Epithelial cell of esophagus (primary cell): ENCODE measurements at regions not wholly inside any gene's neighbourhood (a gene's known extent, or its start where the extent isn't known, plus 50 kb on each side); places are given as distances from the start of the nearest gene placed in this dataset.

ENCODE experiments used
- DNase-seq: peaks from one replicate; pipeline ENCODE4 v3.0.0; 2010; ENCODE audit warnings: low read depth
- H3K4me3 ChIP-seq: 2 replicates; pipeline ENCODE4 v1.5.1; 2011; ENCODE audit warnings: mild to moderate bottlenecking, low read length, control low read depth
- CTCF ChIP-seq: IDR thresholded peaks from 2 replicates; pipeline ENCODE4 v1.5.1; 2011; ENCODE audit warnings: low read depth, mild to moderate bottlenecking, low read length, control low read depth, inconsistent platforms; ENCODE audit not compliant: insufficient read depth; ENCODE audit errors: missing control alignments

GRCh38 chrX:124619710-124620109, 273.3 kb downstream of the SH2D1A start:
- no peak for DNase-seq
- TF ChIP-seq CTCF, result no peak
- no peak overlapping the region for H3K4me3 ChIP-seq

DNA sequence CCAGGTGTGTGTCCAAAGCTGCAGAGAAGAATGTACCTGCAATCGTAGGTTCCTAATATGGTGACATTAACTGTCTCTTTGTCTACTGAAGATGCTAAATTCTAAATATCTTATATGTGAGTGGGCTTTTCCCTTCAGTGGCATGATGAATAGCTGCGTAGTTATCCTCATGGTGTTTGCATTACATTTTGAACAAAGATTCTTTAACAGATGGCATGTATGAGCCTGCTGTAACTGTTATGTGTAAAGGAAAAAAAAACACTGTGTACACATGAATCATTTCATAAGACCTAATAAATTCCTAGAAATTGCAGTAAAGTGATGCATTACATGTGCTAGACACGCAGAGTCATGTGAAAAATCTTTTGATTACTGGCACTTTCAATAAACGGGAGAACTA, 288.0 kb downstream of the SH2D1A start:
- H3K4me3 ChIP-seq, result no peak overlapping the region
- DNase-seq, result peak; percentile 74
- no peak for TF ChIP-seq CTCF

DNA sequence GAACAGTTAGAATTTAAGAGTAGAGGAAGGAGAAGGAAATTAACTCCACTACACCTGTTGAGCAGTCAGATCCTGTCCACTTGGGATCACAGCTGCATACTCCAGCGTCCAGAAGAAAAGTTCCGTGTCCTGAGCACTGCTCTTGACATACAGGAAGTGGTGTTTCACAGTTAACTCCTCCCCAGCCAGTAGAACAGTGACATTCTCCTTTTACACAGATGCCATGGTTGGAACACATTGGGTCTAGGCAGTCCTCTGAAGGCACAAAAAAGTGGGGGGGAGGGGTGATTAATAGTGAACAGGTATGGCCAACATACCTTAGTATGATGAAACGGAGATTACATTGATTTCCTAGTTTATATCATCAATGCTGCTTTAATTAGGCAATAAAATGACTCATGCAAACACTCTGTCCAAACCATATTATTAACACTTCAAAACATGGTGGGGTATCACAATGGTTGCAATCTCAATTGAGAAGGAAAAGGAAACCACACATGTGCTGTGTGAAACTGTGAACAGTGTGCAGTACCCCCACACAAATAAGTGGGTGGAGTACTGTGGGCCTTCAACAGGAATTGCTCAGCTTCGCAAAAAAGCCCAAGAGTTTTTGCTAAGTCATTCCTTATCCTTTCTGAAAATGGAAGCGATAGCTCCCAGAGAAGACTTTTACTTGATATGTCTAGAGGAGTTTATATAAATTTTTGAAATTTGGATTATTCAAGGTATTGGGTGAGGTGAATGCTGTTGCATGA, 295.6 kb downstream of the SH2D1A start:
- no peak for TF ChIP-seq CTCF
- DNase-seq, result peak; percentile 45

DNA sequence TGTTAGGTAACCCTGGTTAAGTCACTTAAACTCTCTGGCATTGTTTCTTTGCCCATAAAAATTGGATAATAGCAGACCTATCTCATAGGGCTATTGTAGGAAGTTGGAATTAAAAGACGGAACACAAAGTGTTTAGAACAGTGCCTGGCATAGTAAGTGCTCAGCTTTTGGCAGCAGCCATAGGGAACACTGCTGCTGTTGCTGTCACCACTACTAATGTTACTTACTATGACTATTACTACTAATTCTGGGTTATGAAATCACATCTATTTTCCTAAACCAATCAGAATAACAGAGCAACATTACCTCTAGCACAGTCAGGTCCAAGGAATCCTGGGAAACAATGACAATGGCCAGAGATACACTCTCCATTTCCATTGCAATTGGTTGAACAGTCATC, 300.0 kb downstream of the SH2D1A start:
- H3K4me3 ChIP-seq, result no peak overlapping the region
- no peak for DNase-seq
- no peak for TF ChIP-seq CTCF

More for the DNA sequence above, 295.6 kb downstream of the SH2D1A start:
- H3K4me3 ChIP-seq, result no peak overlapping the region

GRCh38 chrX:124651031-124651430, 304.7 kb downstream of the SH2D1A start:
- no peak overlapping the region for H3K4me3 ChIP-seq
- TF ChIP-seq CTCF, result no peak
- no peak for DNase-seq

- DNase-seq, result no peak
- no peak overlapping the region for H3K4me3 ChIP-seq
- no peak for TF ChIP-seq CTCF
Measured at GRCh38 chrX:124665621-124666400, 319.4 kb downstream of the SH2D1A start.

DNA sequence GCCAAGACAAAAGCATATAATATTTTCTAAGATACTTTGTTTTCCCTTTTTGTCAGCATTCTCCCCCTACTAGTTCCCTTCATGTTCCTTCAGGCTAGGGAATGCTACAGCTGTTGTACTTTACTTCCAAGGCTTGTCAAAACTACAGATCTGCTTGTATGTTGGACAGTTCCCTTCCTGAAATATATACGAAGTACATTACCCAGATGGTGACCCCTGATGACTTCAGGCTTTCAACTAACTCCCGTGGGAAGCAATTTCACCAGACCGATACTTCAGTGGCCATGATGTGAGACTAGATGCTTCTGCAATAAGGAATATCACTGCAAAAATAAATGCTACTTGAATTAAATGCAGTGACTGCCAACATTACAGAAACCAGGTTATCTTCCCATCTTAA, 332.8 kb downstream of the SH2D1A start:
- H3K4me3 ChIP-seq, result no peak overlapping the region
- no peak for DNase-seq
- TF ChIP-seq CTCF, result no peak
